HCT116 (cell line): ENCODE measurements at regions not wholly inside any gene's neighbourhood (a gene's known extent, or its start where the extent isn't known, plus 50 kb on each side); places are given as distances from the start of the nearest gene placed in this dataset.

Experiments used
- ATAC-seq: fragments of 200-7000 bp; cut with Tn5 transposase; 2 replicates; pipeline ENCODE4 v1.9.1; 2020; ENCODE audit warnings: mild to moderate bottlenecking, moderate library complexity
- BruUV-seq: library from RNA; stranded (reverse); fragments of 400-500 nt; replicated peaks from 2 replicates; lab custom pipeline; 2021; lab: Mats Ljungman, UMichigan
- CTCF ChIA-PET: fragments of 300-600 bp; sonication (Branson Sonifier 250); formaldehyde crosslinking; loops from one replicate; lab custom pipeline; 2021; ENCODE audit warnings: antibody characterized with exemption; lab: Charles Lee
- POLR2A ChIA-PET: fragments of 300-600, 350-600 bp; sonication (Branson Sonifier 250); formaldehyde crosslinking; loops from one replicate; lab custom pipeline; 2021; ENCODE audit warnings: antibody characterized with exemption; lab: Charles Lee
- RAD21 ChIA-PET, 2 experiments: fragments of 300-600 bp; sonication (Branson Sonifier 250); formaldehyde crosslinking; loops; one replicate each; lab custom pipeline; 2023; ENCODE audit warnings: low total read pairs in 2 of 2; ENCODE audit not compliant: uncharacterized antibody in 2 of 2, unreplicated experiment in 2 of 2, low non-redundant PET in 1 of 2; lab: Charles Lee
- DNase-seq: peaks from one replicate; pipeline ENCODE4 v3.0.0-alpha.2; 2010; ENCODE audit warnings: low read depth, low spot score
- H2AFZ ChIP-seq: fragments of 200-600 bp; shearing (Covaris generic), sonication (generic); 2 replicates; pipeline ENCODE4 v1.6.1; 2017; ENCODE audit warnings: low read depth, mixed run types, mixed read lengths, antibody characterized with exemption, low read length; ENCODE audit not compliant: poor library complexity, severe bottlenecking
- H3K27ac ChIP-seq: 2 replicates; pipeline ENCODE4 v1.5.1; 2012; ENCODE audit warnings: low read depth, low read length
- H3K27me3 ChIP-seq: fragments of 200-600 bp; sonication (generic); 2 replicates; pipeline ENCODE4 v1.6.1; 2016; ENCODE audit warnings: mixed run types, low read length, mixed read lengths; ENCODE audit not compliant: insufficient read depth
- H3K36me3 ChIP-seq, 2 experiments: fragments of 200-500 bp in 1 of 2; fragments of 200-600 bp in 1 of 2; sonication (Bioruptor generic) in 1 of 2; sonication (generic) in 1 of 2; 2 replicates each; pipeline versions ENCODE4 v1.5.1 to v1.6.1; 2014 to 2016; ENCODE audit warnings: low read length in 2 of 2, inconsistent platforms in 1 of 2, mixed read lengths in 1 of 2, mixed run types in 1 of 2; ENCODE audit not compliant: insufficient read depth in 2 of 2, control insufficient read depth in 1 of 2
- H3K4me1 ChIP-seq, 2 experiments: fragments of 200-600 bp in 1 of 2; sonication (generic) in 1 of 2; 2 replicates each; pipeline versions ENCODE4 v1.5.1 to v1.6.1; 2012 to 2017; ENCODE audit warnings: low read length in 2 of 2, inconsistent platforms in 1 of 2, mild to moderate bottlenecking in 1 of 2, mixed read lengths in 1 of 2, mixed run types in 1 of 2, moderate library complexity in 1 of 2; ENCODE audit not compliant: insufficient read depth in 2 of 2, control insufficient read depth in 1 of 2
- H3K4me2 ChIP-seq: fragments of 200-600 bp; sonication (generic); 2 replicates; pipeline ENCODE4 v1.6.1; 2017; ENCODE audit warnings: mixed run types, low read length, mixed read lengths
- H3K4me3 ChIP-seq, 2 experiments: fragments of 200-600 bp in 1 of 2; sonication (generic) in 1 of 2; replicated peaks in 1 of 2; 2 replicates each; pipeline ENCODE4 v1.5.1; 2011 to 2016; ENCODE audit warnings: low read length in 2 of 2, control low read depth in 1 of 2, low read depth in 1 of 2, mild to moderate bottlenecking in 1 of 2, mixed read lengths in 1 of 2, mixed run types in 1 of 2
- H3K79me2 ChIP-seq: fragments of 200-600 bp; sonication (generic); 2 replicates; pipeline ENCODE4 v1.6.1; 2017; ENCODE audit warnings: mild to moderate bottlenecking, mixed run types, low read length, moderate library complexity, mixed read lengths; ENCODE audit not compliant: insufficient read depth
- H3K9ac ChIP-seq: fragments of 200-600 bp; sonication (generic); 2 replicates; pipeline ENCODE4 v1.6.1; 2016; ENCODE audit warnings: low read length, mixed read lengths
- H3K9me2 ChIP-seq: fragments of 200-600 bp; sonication (generic), shearing (Covaris generic); 2 replicates; pipeline ENCODE4 v1.6.1; 2017; ENCODE audit warnings: mixed run types, mild to moderate bottlenecking, moderate library complexity; ENCODE audit not compliant: insufficient read depth
- H3K9me3 ChIP-seq, 2 experiments: fragments of 200-500 bp in 1 of 2; fragments of 200-600 bp in 1 of 2; sonication (Bioruptor generic) in 1 of 2; sonication (generic) in 1 of 2; 2 replicates each; pipeline ENCODE4 v1.6.1; 2014 to 2017; ENCODE audit warnings: low read length in 2 of 2, mixed read lengths in 2 of 2, inconsistent platforms in 1 of 2, low read depth in 1 of 2, mild to moderate bottlenecking in 1 of 2, mixed run types in 1 of 2, moderate library complexity in 1 of 2; ENCODE audit not compliant: control insufficient read depth in 1 of 2, insufficient read depth in 1 of 2
- H4K20me1 ChIP-seq: fragments of 200-600 bp; sonication (generic), shearing (Covaris generic); 2 replicates; pipeline ENCODE4 v1.6.1; 2017; ENCODE audit warnings: mixed run types, mild to moderate bottlenecking, moderate library complexity; ENCODE audit not compliant: insufficient read depth
- CBX3 ChIP-seq: IDR thresholded peaks from 2 replicates; pipeline ENCODE4 v1.6.1; 2012; ENCODE audit warnings: low read depth
- CEBPB ChIP-seq: IDR thresholded peaks from 2 replicates; pipeline ENCODE4 v1.6.1; 2012; ENCODE audit warnings: low read depth
- EGR1 ChIP-seq: IDR thresholded peaks from 2 replicates; pipeline ENCODE4 v1.6.1; 2012; ENCODE audit warnings: low read depth
- EZH2 ChIP-seq: fragments of 200-600 bp; sonication (generic); IDR thresholded peaks from 2 replicates; pipeline ENCODE4 v1.6.1; 2017; ENCODE audit warnings: antibody characterized with exemption, mixed run types
- EZH2phosphoT487 ChIP-seq: fragments of 200-600 bp; IDR thresholded peaks from 2 replicates; pipeline ENCODE4 v1.6.1; 2018; ENCODE audit warnings: antibody characterized with exemption, borderline replicate concordance
- FOSL1 ChIP-seq: IDR thresholded peaks from 2 replicates; pipeline ENCODE4 v1.6.1; 2012; ENCODE audit warnings: low read depth
- JUND ChIP-seq: IDR thresholded peaks from 2 replicates; pipeline ENCODE4 v1.6.1; 2012
- POLR2A ChIP-seq: IDR thresholded peaks from 2 replicates; pipeline ENCODE4 v1.7.0; 2011; ENCODE audit warnings: borderline replicate concordance; ENCODE audit not compliant: insufficient read depth, insufficient read length; ENCODE audit errors: extremely low read depth
- POLR2AphosphoS5 ChIP-seq: IDR thresholded peaks from 2 replicates; pipeline ENCODE4 v1.6.1; 2011; ENCODE audit warnings: mild to moderate bottlenecking, low read depth, low read length, moderate library complexity
- SIN3A ChIP-seq: IDR thresholded peaks from 2 replicates; pipeline ENCODE4 v1.6.1; 2012; ENCODE audit warnings: low read depth
- SP1 ChIP-seq: IDR thresholded peaks from 2 replicates; pipeline ENCODE4 v1.6.1; 2012; ENCODE audit warnings: low read depth
- SRF ChIP-seq: IDR thresholded peaks from 2 replicates; pipeline ENCODE4 v1.6.1; 2012; ENCODE audit warnings: low read depth
- ZNF274 ChIP-seq: fragments of 200-500 bp; sonication (Bioruptor generic); IDR thresholded peaks from 2 replicates; pipeline ENCODE4 v1.6.1; 2014; ENCODE audit warnings: mild to moderate bottlenecking, low read depth, low read length, inconsistent platforms
- intact Hi-C: fragments of 100-400 bp; cut with micrococcal nuclease; formaldehyde crosslinking; loops from 2 replicates; pipeline ENCODE4 v1.10.0; 2022
- TF ChIP-seq, protein P1 (sequence below): IDR thresholded peaks from 2 replicates; pipeline ENCODE4 v1.6.1; 2012
- TF ChIP-seq, protein P2 (sequence below), 3 experiments: fragments of 200-600 bp in 1 of 3; sonication (generic) in 1 of 3; IDR thresholded peaks in 2 of 3; conservative IDR thresholded peaks in 1 of 3; 2 replicates each; pipeline ENCODE4 v1.5.1; 2012 to 2017; ENCODE audit warnings: low read depth in 2 of 3, low read length in 2 of 3, antibody characterized with exemption in 1 of 3, borderline replicate concordance in 1 of 3, control low read depth in 1 of 3, mild to moderate bottlenecking in 1 of 3, mixed read lengths in 1 of 3, mixed run types in 1 of 3, moderate library complexity in 1 of 3; ENCODE audit not compliant: insufficient read depth in 1 of 3
- TF ChIP-seq, protein P3 (sequence below): IDR thresholded peaks from 2 replicates; pipeline ENCODE4 v1.6.1; 2011; ENCODE audit warnings: mild to moderate bottlenecking, low read length, moderate library complexity; ENCODE audit not compliant: insufficient replicate concordance; ENCODE audit errors: extremely low read depth
- TF ChIP-seq, protein P4 (sequence below): IDR thresholded peaks from 2 replicates; pipeline ENCODE4 v1.6.1; 2012; ENCODE audit warnings: low read depth
- TF ChIP-seq, protein P5 (sequence below): IDR thresholded peaks from 2 replicates; pipeline ENCODE4 v1.6.1; 2012

DNA sequence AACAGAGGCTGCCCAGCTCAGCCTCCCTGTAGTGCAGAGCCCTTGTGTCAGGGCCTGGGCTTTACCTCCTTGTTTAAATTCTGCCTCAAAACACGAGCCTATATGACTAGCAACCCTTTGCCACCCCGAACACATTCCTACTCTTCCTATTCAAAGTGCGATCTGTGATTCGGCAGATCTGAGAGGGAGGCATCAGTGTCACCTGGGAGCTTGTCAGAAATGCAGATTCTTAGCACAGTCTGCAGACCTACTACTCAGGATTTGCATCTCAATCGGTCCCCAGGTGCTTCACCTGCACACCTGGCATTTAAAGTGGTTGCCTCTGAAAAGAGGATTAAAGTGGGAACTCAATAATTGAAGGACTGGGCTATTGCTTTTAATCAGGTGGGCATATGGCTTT lies 273.2 kb upstream of the TOPAZ1 start:
- TF ChIP-seq EZH2phosphoT487: no peak
- no peak for TF ChIP-seq SP1
- no peak for TF ChIP-seq POLR2A
- TF ChIP-seq, protein P1, sequence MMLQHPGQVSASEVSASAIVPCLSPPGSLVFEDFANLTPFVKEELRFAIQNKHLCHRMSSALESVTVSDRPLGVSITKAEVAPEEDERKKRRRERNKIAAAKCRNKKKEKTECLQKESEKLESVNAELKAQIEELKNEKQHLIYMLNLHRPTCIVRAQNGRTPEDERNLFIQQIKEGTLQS: no peak
- TF ChIP-seq, protein P2, sequence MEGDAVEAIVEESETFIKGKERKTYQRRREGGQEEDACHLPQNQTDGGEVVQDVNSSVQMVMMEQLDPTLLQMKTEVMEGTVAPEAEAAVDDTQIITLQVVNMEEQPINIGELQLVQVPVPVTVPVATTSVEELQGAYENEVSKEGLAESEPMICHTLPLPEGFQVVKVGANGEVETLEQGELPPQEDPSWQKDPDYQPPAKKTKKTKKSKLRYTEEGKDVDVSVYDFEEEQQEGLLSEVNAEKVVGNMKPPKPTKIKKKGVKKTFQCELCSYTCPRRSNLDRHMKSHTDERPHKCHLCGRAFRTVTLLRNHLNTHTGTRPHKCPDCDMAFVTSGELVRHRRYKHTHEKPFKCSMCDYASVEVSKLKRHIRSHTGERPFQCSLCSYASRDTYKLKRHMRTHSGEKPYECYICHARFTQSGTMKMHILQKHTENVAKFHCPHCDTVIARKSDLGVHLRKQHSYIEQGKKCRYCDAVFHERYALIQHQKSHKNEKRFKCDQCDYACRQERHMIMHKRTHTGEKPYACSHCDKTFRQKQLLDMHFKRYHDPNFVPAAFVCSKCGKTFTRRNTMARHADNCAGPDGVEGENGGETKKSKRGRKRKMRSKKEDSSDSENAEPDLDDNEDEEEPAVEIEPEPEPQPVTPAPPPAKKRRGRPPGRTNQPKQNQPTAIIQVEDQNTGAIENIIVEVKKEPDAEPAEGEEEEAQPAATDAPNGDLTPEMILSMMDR (IDR thresholded peaks at IDR 0.05 in 2 of 3, conservative IDR thresholded peaks at IDR 0.05 in 1 of 3; ENCODE audit: borderline replicate concordance in 1 of 3, insufficient read depth in 1 of 3, low read depth in 2 of 3, low read length in 2 of 3): no peak
- no peak for TF ChIP-seq FOSL1
- TF ChIP-seq, protein P3, sequence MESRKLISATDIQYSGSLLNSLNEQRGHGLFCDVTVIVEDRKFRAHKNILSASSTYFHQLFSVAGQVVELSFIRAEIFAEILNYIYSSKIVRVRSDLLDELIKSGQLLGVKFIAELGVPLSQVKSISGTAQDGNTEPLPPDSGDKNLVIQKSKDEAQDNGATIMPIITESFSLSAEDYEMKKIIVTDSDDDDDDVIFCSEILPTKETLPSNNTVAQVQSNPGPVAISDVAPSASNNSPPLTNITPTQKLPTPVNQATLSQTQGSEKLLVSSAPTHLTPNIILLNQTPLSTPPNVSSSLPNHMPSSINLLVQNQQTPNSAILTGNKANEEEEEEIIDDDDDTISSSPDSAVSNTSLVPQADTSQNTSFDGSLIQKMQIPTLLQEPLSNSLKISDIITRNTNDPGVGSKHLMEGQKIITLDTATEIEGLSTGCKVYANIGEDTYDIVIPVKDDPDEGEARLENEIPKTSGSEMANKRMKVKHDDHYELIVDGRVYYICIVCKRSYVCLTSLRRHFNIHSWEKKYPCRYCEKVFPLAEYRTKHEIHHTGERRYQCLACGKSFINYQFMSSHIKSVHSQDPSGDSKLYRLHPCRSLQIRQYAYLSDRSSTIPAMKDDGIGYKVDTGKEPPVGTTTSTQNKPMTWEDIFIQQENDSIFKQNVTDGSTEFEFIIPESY: no peak
- TF ChIP-seq JUND: no peak
- no peak for TF ChIP-seq EZH2
- TF ChIP-seq POLR2AphosphoS5: no peak
- no peak for TF ChIP-seq CEBPB
- TF ChIP-seq ZNF274: no peak
- no peak for TF ChIP-seq CBX3
- no peak for TF ChIP-seq EGR1
- TF ChIP-seq SIN3A: no peak
- TF ChIP-seq, protein P4, sequence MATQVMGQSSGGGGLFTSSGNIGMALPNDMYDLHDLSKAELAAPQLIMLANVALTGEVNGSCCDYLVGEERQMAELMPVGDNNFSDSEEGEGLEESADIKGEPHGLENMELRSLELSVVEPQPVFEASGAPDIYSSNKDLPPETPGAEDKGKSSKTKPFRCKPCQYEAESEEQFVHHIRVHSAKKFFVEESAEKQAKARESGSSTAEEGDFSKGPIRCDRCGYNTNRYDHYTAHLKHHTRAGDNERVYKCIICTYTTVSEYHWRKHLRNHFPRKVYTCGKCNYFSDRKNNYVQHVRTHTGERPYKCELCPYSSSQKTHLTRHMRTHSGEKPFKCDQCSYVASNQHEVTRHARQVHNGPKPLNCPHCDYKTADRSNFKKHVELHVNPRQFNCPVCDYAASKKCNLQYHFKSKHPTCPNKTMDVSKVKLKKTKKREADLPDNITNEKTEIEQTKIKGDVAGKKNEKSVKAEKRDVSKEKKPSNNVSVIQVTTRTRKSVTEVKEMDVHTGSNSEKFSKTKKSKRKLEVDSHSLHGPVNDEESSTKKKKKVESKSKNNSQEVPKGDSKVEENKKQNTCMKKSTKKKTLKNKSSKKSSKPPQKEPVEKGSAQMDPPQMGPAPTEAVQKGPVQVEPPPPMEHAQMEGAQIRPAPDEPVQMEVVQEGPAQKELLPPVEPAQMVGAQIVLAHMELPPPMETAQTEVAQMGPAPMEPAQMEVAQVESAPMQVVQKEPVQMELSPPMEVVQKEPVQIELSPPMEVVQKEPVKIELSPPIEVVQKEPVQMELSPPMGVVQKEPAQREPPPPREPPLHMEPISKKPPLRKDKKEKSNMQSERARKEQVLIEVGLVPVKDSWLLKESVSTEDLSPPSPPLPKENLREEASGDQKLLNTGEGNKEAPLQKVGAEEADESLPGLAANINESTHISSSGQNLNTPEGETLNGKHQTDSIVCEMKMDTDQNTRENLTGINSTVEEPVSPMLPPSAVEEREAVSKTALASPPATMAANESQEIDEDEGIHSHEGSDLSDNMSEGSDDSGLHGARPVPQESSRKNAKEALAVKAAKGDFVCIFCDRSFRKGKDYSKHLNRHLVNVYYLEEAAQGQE: no peak
- no peak for TF ChIP-seq SRF
- TF ChIP-seq, protein P5, sequence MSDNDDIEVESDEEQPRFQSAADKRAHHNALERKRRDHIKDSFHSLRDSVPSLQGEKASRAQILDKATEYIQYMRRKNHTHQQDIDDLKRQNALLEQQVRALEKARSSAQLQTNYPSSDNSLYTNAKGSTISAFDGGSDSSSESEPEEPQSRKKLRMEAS: no peak
- Histone ChIP-seq H2AFZ (no peak overlapping the region), H3K9me2 (no peaks in the 10 kb centered on the region), H3K9ac (no peak overlapping the region), H3K9me3 (no peaks in the 10 kb centered on the region), H3K27ac (no peak overlapping the region), H3K36me3 (no peaks in the 10 kb centered on the region), H3K27me3 (peaks cover 23% of the 10 kb centered on the region), H3K4me2 (no peak overlapping the region), H3K4me3 (no peak overlapping the region), H3K4me1 (no peaks in the 10 kb centered on the region), H3K79me2 (no peaks in the 10 kb centered on the region), H4K20me1 (no peaks in the 10 kb centered on the region)
- no peak for ATAC-seq
- BruUV-seq: no TSS peak
- RAD21 ChIA-PET: no interaction called here
- POLR2A ChIA-PET: no interaction called here
- CTCF ChIA-PET: no interaction called here
- DNase-seq: no peak
- intact Hi-C loops: no loop called here
